Activated CD8-positive, alpha-beta memory T cell treated with anti-CD3 and anti-CD28 coated beads, Interleukin-2, amount 50 U/mL, for 4 hours (primary cell): ENCODE measurements at regions not wholly inside any gene's neighbourhood (a gene's known extent, or its start where the extent isn't known, plus 50 kb on each side); places are given as distances from the start of the nearest gene placed in this dataset.

ENCODE experiments used
- DNase-seq: peaks from one replicate; pipeline ENCODE4 v3.0.0-alpha.2; 2020

DNA sequence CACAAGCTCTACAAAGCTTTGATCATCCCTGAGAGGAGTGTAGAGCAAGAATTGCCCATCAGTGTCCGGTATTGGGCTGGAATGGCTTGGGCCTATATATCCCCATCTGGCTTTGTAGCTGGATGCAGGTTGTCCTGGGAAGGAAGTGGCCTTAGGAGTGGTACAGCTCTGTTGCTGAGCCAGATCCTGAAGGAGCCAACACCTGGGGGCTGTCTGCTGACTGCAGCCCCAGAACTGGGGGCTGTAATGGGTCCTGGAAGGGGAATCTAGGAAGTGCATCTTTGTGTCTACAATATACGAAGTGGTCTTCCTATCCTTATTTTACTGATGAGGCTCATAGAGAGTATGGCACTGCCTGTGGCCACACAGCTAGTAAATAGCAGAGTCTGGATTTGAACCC is 145.9 kb downstream of the CDC5L start:
- DNase-seq = no peak

DNA sequence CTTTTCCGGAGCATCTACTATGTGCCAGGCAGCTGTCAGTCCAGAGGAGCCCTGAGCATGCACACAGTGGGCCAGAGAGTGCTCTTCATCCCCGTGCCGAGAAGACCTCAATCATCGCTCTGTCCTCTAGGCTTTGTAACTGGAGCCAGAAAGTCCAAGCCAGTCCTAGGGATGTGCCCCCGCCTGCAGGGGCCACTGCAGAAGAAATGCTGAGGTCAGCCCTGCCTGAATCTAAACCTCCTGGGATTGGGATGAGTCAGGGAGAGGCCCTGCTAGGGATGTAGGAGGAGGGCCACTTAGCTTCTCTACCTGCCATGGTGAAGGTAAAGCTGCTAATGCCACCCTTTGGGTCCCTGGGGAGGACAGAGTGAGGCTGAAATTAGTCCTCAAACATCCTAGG is 146.8 kb downstream of the CDC5L start:
- no peak for DNase-seq

DNA sequence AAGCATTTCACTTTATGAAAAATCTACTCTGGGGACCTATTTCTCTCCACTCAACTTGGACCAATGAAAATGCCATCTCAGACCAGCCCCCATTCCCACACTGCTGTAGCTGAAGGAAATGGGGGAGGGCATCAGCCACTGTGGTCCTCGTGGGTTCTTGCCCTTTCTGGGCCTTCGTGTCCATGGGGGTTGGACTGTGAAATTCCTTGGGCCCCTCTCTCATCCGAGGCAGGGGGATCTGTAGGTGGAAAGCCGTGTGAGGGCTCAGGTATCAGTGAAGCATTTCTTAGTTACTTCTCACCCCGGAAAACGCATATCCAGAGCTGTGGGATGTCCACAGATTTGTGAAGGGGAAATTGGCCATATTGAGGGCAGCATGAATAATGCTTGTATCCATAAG is 147.9 kb downstream of the CDC5L start:
- no peak for DNase-seq

DNA sequence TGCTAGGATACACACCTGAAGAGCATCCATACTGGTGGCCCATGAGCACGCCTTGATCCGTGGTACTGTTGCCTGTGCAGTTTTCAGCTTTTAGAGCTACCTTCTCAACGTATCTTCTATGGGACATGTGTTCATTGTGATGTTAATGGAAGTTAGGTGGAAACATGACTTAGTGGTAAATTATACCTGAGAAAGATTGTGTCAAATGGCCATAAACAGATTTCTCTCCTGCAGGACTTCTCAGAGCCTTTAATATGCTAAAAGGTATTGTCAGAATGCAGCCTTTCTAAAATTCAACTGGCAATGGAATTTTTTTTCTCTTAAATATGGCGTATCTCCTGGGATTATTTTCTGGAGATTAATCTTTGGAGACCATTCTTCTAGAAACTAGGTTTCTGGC is 148.5 kb downstream of the CDC5L start:
- DNase-seq = no peak

DNA sequence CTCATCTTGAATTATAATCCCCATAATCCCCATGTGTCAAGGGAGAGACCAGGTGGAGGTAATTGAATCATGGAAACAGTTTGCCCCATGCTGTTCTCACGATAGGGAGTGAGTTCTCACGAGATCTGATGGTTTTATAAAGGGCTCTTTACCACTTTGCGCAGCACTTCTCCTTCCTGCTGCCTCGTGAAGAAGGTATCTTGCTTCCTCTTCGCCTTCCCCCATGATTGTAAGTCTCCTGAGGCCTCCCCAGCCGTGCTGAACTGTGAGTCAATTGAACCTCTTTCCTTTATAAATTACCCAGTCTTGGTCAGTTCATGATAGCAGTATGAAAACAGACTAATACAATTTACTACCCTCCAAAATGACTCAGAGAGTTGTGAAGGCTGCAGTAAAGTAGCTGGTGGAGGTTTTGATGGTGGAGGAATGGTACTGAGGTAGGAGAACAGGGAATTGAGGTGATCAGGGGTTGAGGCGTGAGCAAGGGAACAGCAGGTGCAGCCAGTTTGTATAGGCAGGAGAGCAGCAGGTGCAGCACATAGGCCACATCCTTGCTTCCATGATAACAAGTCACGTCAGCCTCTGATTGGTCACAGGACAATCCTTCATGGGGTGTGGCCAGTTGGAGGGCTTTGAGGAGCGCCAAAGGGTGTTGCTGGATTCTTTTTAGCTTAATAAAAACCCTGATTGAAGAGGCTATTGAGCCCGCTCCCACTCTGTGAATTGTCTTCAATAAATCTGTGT is 150.0 kb downstream of the CDC5L start:
- no peak for DNase-seq

DNA sequence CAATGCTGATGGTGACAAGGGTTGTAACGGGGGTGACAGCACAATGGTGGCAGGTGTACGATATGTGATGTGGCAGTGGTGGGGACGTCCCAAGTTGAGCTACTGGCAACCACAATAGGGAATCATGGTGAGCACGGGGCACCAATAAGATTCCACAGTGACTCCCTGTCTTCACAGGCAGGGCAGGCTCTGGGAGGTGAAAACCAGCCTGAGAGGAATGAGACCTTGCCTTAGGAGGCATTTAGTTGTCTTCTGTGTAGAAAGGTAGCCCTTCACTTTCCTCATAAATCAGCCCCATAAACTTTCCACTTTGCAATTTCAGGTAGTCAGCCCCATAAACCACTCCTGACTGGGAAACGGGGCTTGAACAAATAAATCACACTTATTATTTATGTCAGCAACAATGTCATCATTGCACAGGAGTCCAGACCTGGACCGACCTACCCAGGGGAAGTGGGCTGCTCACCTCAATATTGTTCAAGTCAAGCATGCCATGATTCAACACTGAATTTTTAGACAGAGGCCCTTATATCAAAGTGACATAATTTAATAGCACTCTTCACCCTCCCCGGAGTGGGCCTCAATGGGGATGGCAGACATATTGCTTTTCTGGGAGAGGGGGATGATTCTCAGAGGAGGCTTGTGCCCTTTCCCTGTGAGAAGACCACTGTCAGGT is 150.8 kb downstream of the CDC5L start:
- no peak for DNase-seq

DNA sequence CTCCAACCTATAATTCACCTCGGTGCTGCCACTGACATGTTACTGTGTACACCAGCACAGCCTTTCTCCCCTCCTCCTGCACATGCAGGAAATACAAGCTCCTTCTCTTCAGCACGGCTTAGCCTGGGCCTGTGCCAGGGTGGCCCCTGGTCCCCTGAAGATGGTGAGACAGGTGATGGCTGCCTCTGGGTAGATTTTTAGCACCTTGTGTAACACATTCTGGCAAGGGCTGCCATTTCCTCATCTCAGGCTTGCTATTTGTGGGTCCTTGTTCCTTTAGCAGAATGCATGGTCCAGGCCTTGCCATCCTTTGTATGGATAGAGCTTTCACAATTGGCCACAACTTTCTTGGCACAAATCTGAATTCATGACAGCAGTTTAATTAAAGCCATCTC is 151.3 kb downstream of the CDC5L start:
- no peak for DNase-seq

DNA sequence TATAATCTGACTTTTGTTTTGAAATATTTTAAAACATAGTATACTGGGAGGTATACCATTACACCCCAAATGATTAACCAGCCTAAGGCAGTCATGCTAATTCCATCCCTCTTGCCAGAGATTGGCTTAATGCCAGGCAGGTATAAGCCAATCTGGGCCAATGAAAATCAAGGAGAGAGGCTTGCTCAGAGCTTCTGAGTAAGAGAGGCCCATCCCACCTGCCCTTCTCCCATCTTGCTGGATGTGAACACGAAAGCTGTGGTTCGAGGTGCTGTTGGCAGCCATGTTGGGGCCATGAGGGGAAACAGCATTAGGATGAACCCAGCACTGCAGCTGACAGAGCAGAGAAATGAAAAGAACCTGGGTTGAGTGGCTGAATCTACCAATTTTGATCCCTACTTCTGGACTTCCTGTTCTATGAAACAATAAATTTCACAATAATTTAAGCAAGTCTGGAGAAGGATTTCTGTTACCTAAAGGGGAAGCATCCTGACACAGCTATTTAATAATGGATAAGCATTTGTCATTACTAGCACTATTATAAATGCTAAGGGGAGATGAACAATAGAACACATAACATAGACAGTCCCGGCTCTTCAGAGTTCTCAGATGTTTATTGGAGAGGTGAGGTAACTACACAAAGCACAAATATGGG is 152.3 kb downstream of the CDC5L start:
- no peak for DNase-seq

DNA sequence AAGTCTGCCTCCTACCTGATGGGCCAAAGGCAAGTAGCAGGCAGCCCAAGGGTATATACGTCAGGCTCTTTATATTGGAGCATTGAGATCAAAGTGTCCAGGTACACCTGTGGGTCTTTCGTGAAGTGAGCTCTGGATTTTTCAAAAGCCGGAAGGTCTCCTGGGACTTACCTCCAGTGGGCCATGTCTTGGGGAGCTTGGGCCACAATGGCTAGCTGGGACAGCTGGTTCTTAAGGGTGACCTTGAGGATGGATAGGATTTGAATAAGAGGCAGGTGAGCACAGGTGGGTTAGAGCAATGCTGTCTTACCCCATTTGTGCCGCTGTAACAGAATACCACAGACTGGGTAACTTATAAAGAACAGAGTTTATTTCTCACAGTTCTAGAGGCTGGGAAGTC is 153.4 kb downstream of the CDC5L start:
- DNase-seq = no peak

DNA sequence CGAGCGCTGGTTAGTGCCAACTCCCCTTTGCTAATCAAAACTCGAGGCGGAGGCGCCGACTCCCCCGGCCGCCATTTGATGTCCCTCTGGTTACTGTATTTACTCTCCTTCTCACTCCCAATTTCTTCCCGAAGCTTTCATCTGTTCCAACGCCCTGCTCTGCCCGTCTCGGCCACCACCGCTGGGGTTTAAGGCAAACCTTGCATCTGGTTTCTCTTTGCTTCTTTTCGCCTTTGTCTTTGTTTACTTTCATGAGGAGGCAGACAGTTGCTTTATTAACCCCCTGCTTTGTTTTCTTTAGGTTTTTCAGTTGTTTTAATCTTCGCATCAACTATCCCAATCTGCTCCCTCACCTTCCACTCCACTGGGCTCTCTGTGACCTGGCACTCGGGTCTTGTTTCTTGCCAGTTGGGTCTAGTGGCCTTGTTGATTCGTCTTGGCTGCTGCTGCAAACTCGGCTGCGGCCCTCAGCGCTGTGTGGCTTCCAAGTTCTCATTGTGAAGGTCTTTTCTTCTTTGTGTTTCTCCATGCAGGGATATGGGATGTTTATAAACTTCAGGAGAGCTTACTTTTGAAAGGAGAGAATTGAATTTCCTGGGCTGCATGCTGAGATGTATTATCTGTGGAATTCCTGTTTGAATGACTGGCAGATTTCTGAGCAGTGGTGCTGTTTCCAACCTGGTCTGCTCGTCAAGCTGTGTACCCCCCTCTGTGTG is 155.1 kb downstream of the CDC5L start:
- DNase-seq = no peak

DNA sequence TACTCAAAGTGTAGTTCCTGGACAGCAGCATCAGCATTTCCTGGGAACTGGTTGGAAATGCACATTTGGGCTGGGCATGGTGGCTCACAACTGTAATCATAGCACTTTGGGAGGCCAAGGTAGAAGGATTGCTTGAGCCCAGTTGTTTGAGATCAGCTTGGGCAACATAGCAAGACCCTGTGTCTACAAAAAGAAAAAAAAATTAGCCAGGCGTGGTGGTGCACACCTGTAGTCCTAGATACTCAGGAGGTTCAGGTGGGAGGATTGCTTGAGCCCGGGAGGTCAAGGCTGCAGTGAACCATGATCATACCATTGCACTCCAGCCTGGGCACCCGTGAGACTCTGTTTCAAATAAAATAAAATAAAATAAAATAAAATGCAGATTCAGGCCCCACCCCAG is 156.2 kb downstream of the CDC5L start:
- no peak for DNase-seq

DNA sequence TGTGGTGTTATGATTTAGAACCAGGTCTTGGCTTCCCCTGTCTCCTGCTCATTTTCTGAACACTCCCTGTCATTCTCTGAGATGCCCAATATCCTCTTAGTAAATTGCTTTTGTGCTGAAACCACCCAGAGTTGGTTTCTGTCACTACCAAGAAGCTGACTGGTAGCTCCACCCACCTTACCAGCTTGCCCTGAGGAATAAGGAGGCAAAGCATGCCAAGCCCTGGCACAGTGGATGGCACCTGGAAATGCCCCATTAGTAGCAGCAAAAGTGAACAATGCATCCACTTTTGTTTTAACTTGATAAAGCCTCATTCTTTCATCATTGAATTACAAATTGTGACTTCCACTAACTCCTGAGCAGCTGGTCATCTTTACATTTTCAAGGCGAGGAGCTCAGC is 157.7 kb downstream of the CDC5L start:
- no peak for DNase-seq

DNA sequence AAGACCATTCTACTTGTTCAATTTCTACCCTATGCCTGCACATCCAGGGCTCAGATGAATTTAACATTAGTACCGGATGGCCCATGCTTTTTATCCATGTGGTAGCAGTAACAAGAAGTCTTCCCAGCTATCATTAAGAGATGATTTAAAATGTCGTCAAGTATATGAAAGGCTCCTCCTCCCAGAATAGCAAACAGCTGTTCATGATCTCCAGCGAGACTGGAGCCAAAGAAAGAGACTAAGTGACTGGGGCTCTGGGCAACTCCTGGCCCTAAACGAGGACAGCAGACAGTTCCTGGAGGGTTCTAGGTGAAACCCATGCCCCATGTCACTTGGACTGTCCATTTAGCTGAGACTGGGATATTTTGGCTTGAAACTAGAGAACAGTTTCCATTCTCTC is 160.8 kb downstream of the CDC5L start:
- DNase-seq = no peak

DNA sequence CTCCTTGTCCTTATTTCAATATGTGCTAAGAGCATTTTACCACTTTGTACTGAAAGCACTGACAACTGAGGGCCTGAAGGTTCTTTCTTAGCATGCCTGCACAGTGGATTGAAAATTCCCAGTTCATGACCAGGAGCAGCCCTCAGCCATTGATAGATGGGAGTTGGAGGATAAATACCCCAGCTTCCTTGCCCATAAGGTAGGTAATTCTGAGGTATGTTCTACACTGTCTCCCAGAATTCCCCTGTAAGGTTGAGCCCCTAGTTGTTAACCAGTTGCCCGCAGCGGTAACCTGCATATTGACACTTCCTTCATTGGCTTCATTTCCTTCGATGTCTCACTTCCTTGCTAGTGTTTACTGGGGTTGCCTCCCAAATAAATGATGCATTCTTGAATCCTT is 162.0 kb downstream of the CDC5L start:
- no peak for DNase-seq

DNA sequence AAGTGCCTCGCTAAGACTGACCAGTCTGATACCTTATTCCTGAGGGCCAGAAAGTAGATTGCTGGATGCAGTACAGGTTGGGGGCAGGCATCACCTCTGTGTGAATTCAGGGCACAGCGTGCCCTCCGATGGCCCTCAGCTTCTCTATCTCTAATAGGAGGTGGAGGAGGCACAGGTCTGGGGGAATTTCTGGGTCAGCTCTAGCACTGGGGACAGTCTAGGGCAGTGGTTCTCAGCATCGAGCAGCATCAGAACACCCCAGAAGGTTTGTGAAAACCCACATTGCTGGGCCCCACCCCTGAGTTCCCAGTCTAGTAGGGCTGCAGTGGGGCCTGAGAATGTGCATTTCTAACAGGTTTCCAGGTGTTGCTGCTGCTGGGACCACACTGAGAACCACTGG is 166.7 kb downstream of the CDC5L start:
- no peak for DNase-seq

DNA sequence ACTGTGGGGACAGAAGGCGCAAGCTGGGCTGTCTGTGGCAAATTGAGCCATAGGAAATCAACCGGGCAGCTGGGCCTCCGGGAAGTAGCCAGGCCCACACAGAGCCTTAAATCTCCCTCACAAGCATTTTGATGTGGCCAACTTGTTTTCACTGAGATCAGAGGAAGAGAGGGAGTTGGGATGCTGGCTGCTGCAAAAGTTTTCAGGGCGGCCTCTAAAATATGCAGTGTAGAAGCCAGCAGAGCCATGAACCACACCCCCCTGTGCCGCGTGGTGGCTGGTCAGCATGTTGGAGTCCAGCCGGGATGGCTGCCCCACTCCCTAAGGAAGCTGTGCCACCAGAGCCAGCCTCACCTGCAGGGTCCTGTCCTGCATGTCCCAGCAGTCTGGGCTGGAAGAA is 167.4 kb downstream of the CDC5L start:
- no peak for DNase-seq

DNA sequence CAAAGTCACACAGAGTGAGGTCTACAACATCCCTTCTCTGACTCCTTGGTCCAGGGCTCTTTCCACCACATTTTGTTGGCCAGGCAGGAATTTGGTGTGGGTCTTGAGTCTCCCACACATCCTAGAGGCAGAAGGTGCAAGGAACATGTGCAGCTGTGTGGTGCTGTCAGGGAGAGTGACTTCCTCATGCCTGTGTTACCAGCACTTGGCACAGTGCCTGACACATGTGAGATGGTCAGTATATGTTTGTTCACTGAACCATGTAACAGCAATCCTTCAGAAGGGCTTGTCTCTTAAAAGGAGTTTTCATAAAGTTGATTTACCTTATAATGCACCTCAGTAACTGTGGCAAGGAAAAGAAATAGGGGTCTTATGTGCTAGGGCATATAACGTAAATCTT is 168.5 kb downstream of the CDC5L start:
- no peak for DNase-seq

DNA sequence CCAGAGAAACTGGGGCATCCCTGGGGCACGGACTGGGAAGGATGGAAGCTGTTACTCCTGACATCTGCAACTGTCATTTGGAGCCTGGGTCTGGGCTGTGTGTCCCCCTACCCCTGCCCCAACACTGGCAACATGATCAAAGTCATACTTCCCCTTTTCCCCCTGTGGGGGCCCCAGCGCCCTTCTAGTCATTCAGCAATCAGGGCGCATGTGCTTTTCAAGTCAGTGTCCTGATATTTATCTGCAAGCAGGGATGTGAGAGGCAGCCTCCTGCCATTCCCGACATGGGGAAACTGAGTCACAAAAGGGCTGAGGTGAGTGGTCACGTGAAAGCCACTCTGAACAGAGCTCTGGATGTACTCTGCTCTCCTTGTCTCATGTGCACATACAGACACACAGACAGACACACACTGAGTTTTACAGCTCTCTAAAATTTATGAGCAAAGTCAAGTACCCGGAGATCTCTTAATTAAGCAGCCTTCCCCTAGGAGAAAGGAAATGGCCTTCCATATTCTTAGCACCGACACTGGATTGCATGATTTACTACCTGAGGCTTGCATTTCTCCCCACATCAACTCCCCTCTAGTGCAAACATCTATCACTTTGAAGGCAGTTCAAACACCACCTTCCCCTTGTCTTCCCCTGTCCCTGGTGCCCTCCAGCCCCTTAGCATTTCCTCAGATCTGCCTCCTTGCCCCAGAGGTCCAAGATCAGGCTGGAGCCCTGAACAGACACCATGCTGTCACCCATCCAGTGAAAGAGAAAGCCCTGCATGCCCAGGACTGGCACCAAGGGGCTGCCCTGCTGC is 170.7 kb downstream of the CDC5L start:
- no peak for DNase-seq

DNA sequence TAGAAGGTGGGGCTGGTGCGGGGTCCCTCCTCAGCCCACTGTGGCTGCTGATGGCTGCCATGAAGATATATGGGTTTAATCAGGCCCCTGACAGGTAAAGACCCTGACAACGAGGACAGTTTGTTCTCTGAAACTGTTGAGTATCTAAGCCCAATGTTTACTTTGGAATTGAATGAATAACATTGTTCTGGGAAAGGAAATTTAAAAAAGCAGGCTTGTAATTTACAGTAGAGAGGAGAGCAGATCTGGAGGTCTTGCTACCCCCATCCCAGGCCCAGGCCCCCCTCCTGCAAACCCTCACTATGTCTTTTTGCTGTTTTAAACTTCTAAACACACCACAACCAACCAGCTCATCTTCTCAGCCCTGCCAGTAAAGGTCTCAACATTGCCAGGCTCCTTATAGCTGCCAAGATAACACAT is 171.3 kb downstream of the CDC5L start:
- DNase-seq = no peak

DNA sequence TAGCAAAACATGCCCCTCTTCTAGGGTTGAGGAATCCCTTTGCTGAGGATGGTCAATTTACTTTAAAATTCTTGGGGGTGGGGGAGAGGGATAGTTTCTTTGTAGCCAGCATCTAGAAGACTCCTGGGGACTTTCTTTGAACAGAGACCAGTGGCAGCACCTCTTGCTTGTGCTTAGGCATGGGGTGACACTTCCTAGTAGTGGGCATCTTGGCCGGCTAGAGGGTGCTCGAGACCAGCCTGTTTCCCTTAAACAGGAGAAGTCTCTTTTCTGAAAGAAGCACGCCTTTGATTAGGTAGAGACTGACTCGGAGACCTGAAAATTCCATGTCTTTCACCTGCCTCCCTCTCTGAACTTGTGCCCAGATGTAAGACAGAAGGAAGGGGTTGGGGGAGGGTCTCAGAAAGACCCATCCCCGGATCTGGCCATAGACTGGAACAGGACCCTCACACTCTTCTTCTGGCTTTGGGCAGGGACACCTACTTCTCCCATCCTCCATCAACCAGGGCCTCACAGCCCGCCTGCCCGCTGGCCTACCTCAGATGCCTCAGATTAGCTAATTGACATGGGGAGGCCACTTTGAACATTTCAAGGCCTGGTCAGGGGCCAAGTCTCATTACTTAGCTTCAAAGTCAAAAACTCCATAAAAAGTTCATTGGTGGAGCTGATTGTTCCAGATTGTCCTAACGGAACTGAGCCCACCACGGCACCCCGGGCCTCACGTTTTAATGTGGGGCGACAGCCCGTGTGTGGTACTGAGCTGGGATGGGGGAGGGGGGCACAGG is 172.2 kb downstream of the CDC5L start:
- no peak for DNase-seq

DNA sequence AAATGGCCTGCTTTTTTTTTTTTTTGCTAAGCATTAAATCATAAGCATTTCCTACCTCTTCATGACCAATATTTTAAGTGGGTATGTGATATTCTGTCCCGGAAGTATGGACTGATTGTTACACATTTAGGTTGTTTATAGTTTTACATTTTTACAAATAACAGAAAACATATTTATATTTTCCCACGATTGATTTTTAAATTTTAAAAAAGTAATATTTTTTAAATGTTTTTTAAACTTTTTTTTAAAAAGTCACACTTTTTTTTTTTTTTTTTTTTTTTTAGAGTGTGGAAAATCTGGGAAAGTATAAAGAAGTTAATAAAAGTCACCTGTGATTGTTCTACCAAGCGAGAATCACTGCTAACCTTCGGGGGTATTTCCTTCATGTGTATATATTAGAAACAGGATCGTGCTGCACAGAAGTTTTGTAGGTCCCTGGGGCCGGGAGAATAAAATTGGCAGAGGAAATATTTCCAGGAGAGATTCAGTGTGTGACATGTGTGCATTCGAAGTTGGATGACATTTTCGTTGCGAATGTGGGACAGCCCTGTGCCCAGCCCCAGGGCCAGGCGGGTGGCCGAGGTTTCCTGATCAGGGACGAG is 173.1 kb downstream of the CDC5L start:
- DNase-seq = no peak
